Upper lobe of left lung (tissue), 6 donors: ENCODE measurements at regions not wholly inside any gene's neighbourhood (a gene's known extent, or its start where the extent isn't known, plus 50 kb on each side); places are given as distances from the start of the nearest gene placed in this dataset.
"Not testable (repeated sequence)": the region's sequence is repeated elsewhere in the genome, so short reads cannot be mapped to it uniquely, and the experiment has no call there.

Source experiments
- ATAC-seq, 2 donors: fragments of 200-7000 bp; cut with Tn5 transposase; one replicate each; pipeline ENCODE4 v1.9.1; 2022; ENCODE audit warnings: mild to moderate bottlenecking in 2 of 2, moderate library complexity in 2 of 2; ENCODE audit not compliant: low FRiP score in 2 of 2
- DNase-seq, 2 donors: peaks; one replicate each; pipeline ENCODE4 v3.0.0-alpha.2; 2019 to 2020
- H3K27ac ChIP-seq, 4 donors: fragments of 200-600 bp; sonication (generic); one replicate each; pipeline ENCODE4 v1.5.1; 2016 to 2019
- H3K27me3 ChIP-seq, 4 donors: fragments of 200-600 bp; sonication (generic); one replicate each; pipeline ENCODE4 v1.5.1; 2017 to 2019
- H3K36me3 ChIP-seq, 4 donors: fragments of 200-600 bp; sonication (generic); one replicate each; pipeline ENCODE4 v1.5.1; 2016 to 2019
- H3K4me1 ChIP-seq, 4 donors: fragments of 200-600 bp; sonication (generic); one replicate each; pipeline ENCODE4 v1.5.1; 2018 to 2019
- H3K4me3 ChIP-seq, 4 donors: fragments of 200-600 bp; sonication (generic); one replicate each; pipeline ENCODE4 v1.5.1; 2017 to 2019; ENCODE audit warnings: mild to moderate bottlenecking in 2 of 4, moderate library complexity in 1 of 4
- H3K9me3 ChIP-seq, 4 donors: fragments of 200-600 bp; sonication (generic); one replicate each; pipeline ENCODE4 v1.5.1; 2018 to 2019
- EP300 ChIP-seq, 4 donors: sonication (generic); formaldehyde crosslinking; IDR thresholded peaks; one replicate each; pipeline ENCODE4 v1.5.1; 2017; ENCODE audit warnings: antibody characterized with exemption in 4 of 4, control low read depth in 2 of 4
- POLR2A ChIP-seq, 4 donors: fragments of 450-650 bp; IDR thresholded peaks; one replicate each; pipeline ENCODE4 v1.5.1; 2016 to 2017; ENCODE audit warnings: antibody characterized with exemption in 4 of 4, mild to moderate bottlenecking in 2 of 4
- POLR2AphosphoS5 ChIP-seq, 2 donors: sonication (generic); formaldehyde crosslinking; IDR thresholded peaks; one replicate each; pipeline ENCODE4 v1.5.1; 2017; ENCODE audit warnings: antibody characterized with exemption in 2 of 2
- WGBS, 2 donors: methylation state at CpG; one replicate each; pipeline ENCODE4 v1.1.5; 2017 to 2018; 5-methylcytosine and 5-hydroxymethylcytosine counted together
- TF ChIP-seq, protein P1 (sequence below), 6 experiments: fragments of 450-650 bp in 4 of 6; fragments of 200-600 bp in 2 of 6; sonication (generic) in 2 of 6; IDR thresholded peaks; one replicate each; pipeline ENCODE4 v1.5.1; 2016 to 2019; ENCODE audit warnings: antibody characterized with exemption in 6 of 6
- donor health status: DM: no; HTN: no; CAD: no; lungs with moderate emphysema.
- donor health status: DM: no; HTN: yes; CAD: no; lungs with severe emphysema.

DNA sequence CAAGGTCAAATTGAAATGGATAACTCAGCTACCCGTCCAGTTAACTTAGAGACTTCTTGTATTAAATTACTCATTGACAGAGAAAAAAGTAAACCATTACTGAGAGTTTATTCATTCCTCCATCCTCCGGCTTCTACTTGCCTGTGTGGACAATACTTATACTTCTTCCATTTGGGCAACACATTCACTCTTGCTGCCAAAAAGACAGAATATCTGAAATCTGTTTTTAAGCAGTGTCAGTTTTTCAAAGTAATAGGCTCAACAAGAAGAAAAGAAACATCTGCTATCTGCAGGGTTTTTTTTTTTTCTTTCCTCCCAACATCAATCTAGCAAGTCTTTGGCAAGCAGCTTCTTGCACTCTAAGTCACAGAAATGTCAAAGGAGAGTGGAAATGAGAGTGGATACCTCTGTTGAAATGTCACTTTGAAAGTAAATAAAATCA is 1142.8 kb downstream of the PCDH9 start:
- Histone ChIP-seq H3K9me3 (no peaks in the 10 kb centered on the region), H3K4me1 (no peaks in the 10 kb centered on the region), H3K27me3 (no peaks in the 10 kb centered on the region), H3K36me3 (no peaks in the 10 kb centered on the region), H3K27ac (no peak overlapping the region), H3K4me3 (no peak overlapping the region)
- ATAC-seq (no peak), DNase-seq (no peak)
- 44 to 48% methylated on average over 2 of the region's 2 CpGs for WGBS, 2 donors
- TF ChIP-seq POLR2A (IDR thresholded peaks at IDR 0.05) (no peak), POLR2AphosphoS5 (IDR thresholded peaks at IDR 0.05) (no peak), EP300 (IDR thresholded peaks at IDR 0.05) (no peak)
- TF ChIP-seq, protein P1, sequence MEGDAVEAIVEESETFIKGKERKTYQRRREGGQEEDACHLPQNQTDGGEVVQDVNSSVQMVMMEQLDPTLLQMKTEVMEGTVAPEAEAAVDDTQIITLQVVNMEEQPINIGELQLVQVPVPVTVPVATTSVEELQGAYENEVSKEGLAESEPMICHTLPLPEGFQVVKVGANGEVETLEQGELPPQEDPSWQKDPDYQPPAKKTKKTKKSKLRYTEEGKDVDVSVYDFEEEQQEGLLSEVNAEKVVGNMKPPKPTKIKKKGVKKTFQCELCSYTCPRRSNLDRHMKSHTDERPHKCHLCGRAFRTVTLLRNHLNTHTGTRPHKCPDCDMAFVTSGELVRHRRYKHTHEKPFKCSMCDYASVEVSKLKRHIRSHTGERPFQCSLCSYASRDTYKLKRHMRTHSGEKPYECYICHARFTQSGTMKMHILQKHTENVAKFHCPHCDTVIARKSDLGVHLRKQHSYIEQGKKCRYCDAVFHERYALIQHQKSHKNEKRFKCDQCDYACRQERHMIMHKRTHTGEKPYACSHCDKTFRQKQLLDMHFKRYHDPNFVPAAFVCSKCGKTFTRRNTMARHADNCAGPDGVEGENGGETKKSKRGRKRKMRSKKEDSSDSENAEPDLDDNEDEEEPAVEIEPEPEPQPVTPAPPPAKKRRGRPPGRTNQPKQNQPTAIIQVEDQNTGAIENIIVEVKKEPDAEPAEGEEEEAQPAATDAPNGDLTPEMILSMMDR (IDR thresholded peaks at IDR 0.05) = no peak

DNA sequence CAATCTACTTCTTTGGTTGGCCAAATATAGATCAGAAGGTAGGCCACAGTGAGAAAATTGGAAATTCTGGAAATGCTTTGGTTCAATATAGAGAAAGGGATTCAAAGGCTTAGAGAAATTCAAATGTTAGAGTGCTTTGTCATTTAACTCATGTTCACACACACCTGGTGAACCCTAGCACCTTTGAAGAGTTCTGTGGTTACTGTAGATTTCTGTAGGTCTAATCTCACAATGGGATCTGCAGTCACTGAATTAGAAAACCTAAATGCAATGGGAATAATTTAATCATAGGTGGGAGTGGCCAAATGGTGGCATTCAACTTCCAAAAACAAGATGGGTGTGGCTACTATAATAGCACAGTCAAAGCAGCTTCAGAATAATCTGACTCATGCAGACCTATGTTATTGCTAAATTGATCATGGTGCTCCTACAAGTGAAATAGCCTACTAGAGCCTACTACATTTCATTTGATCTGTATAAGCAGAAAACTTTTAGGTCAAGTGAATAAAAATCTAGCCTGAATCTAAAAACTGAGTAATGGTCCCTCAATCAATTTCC is 1152.9 kb downstream of the PCDH9 start:
- H3K36me3 ChIP-seq = no peaks in the 10 kb centered on the region
- DNase-seq (no peak), ATAC-seq (no peak)
- TF ChIP-seq POLR2AphosphoS5 (IDR thresholded peaks at IDR 0.05) = no peak
- H3K9me3 ChIP-seq = no peaks in the 10 kb centered on the region
- H3K4me3 ChIP-seq = no peak overlapping the region
- no peaks in the 10 kb centered on the region for H3K27me3 ChIP-seq
- no peak overlapping the region for H3K27ac ChIP-seq
- no peaks in the 10 kb centered on the region for H3K4me1 ChIP-seq

DNA sequence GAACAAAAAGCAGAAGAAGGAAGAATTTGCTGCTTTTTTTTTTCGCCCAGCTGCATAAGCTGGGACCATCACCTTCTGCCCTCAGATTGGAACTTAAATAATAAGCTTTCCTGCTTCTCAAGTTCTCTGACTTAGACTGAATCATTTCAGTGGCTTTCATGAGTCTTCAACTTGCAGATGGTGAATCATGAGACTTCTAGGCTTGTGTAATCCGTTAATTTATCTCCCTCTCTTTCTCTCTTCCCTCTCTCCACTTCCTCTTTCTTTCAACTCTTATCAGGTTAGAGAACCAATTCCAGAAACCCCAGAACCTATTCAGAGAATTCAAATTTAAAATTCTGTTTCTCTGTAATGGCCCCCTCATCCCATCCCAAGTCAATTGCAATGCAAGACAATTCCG is 1153.7 kb downstream of the PCDH9 start:
- H3K36me3 ChIP-seq = no peaks in the 10 kb centered on the region

GRCh38 chr13:66074018-66074615 is 1156.0 kb downstream of the PCDH9 start:
- TF ChIP-seq POLR2A (IDR thresholded peaks at IDR 0.05) (no peak), POLR2AphosphoS5 (IDR thresholded peaks at IDR 0.05) (no peak), EP300 (IDR thresholded peaks at IDR 0.05) (no peak)
- TF ChIP-seq, protein P1 (IDR thresholded peaks at IDR 0.05) = no peak
- no peak overlapping the region for H3K27ac ChIP-seq
- H3K27me3 ChIP-seq = no peaks in the 10 kb centered on the region
- 82 to 85% methylated on average over 4 of the region's 4 CpGs for WGBS, 2 donors
- H3K4me1 ChIP-seq = no peaks in the 10 kb centered on the region
- DNase-seq = no peak
- H3K9me3 ChIP-seq = no peaks in the 10 kb centered on the region
- no peak overlapping the region for H3K4me3 ChIP-seq
- H3K36me3 ChIP-seq = no peaks in the 10 kb centered on the region
- no peak for ATAC-seq

More for the DNA sequence above, 1153.7 kb downstream of the PCDH9 start:
- TF ChIP-seq, protein P1 (IDR thresholded peaks at IDR 0.05) = no peak
- TF ChIP-seq EP300 (IDR thresholded peaks at IDR 0.05) (no peak), POLR2AphosphoS5 (IDR thresholded peaks at IDR 0.05) (no peak), POLR2A (IDR thresholded peaks at IDR 0.05) (no peak)
- H3K9me3 ChIP-seq = no peaks in the 10 kb centered on the region
- no peaks in the 10 kb centered on the region for H3K4me1 ChIP-seq
- no peak overlapping the region for H3K27ac ChIP-seq
- H3K27me3 ChIP-seq = no peaks in the 10 kb centered on the region
- no peak overlapping the region for H3K4me3 ChIP-seq
- ATAC-seq (no peak), DNase-seq (no peak)
- 77 to 82% methylated on average over 3 of the region's 3 CpGs for WGBS, 2 donors

DNA sequence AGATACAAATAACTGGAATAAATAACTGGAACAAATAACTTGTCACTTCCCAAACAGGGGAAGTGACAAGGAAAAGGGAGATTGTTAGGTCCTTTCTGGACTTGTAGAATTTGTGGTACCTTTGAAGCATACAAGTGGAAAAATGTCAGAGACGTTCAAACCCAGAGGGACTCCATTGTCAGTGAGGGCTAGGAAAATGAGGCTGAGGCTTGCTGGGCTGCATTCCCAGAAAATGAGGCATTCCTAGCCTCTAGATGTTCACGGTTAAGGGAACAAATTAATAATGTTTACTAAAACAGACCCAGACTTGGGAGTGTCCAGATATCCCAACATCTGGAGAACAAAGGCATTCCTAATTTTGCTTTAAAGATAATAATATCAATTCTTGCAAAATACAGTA is 1158.0 kb downstream of the PCDH9 start:
- not testable (repeated sequence) for H3K27me3 ChIP-seq, H3K36me3 ChIP-seq, DNase-seq, H3K9me3 ChIP-seq, H3K27ac ChIP-seq, H3K4me3 ChIP-seq, ATAC-seq, H3K4me1 ChIP-seq
- 58 to 63% methylated on average over 2 of the region's 2 CpGs for WGBS, 2 donors

DNA sequence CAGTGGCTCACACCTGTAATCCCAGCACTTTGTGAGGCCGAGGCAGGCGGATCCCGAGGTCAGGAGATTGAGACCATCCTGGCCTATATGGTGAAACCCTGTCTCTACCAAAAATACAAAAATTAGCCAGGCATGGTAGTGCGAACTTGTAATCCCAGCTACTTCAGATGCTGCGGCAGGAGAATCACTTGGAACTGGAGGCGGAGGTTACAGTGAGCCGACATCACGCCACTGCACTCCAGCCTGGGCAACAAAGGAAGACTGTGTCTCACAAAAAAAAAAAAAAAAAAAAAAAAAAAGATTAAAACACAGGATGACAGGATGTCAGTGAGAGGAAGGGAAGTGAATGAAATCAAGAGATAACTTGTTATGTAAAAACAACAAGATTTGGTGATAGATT is 1158.5 kb downstream of the PCDH9 start:
- H3K27ac ChIP-seq = no peak overlapping the region
- H3K9me3 ChIP-seq = no peaks in the 10 kb centered on the region
- TF ChIP-seq POLR2A (IDR thresholded peaks at IDR 0.05) (no peak), POLR2AphosphoS5 (IDR thresholded peaks at IDR 0.05) (no peak), EP300 (IDR thresholded peaks at IDR 0.05) (no peak)
- TF ChIP-seq, protein P1 (IDR thresholded peaks at IDR 0.05) = no peak
- no peaks in the 10 kb centered on the region for H3K27me3 ChIP-seq
- H3K36me3 ChIP-seq = no peaks in the 10 kb centered on the region
- ATAC-seq (no peak), DNase-seq (no peak)
- H3K4me1 ChIP-seq = no peaks in the 10 kb centered on the region
- 68 to 74% methylated on average over 8 of the region's 8 CpGs for WGBS, 2 donors
- H3K4me3 ChIP-seq = no peak overlapping the region
